Epithelial cell of esophagus (primary cell): ENCODE measurements at regions not wholly inside any gene's neighbourhood (a gene's known extent, or its start where the extent isn't known, plus 50 kb on each side); places are given as distances from the start of the nearest gene placed in this dataset.
"Not testable (repeated sequence)": the region's sequence is repeated elsewhere in the genome, so short reads cannot be mapped to it uniquely, and the experiment has no call there.

Experiments used
- DNase-seq: peaks from one replicate; pipeline ENCODE4 v3.0.0; 2010; ENCODE audit warnings: low read depth
- H3K4me3 ChIP-seq: 2 replicates; pipeline ENCODE4 v1.5.1; 2011; ENCODE audit warnings: mild to moderate bottlenecking, low read length, control low read depth
- TF ChIP-seq, protein P1 (sequence below): IDR thresholded peaks from 2 replicates; pipeline ENCODE4 v1.5.1; 2011; ENCODE audit warnings: low read depth, mild to moderate bottlenecking, low read length, control low read depth, inconsistent platforms; ENCODE audit not compliant: insufficient read depth; ENCODE audit errors: missing control alignments

DNA sequence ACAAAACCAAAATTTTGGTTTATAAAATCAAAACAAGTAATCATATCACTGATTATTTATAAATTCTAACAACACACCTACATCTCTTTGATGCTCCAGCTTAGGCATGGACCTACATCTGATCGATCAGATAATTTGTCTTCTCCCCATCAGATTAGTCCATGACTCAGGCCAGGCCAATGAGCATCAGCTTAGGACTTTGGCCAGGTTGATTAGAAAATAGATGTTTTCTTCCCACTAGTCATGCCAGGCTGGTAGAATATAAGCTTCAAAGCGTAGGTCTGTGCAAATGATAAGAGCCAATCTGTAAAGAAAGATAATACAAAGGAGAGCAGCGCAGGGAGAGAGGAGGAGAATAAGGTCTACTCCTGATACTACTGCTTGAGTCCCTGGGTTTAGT lies 1487.9 kb downstream of the FAM181B start:
- TF ChIP-seq, protein P1, sequence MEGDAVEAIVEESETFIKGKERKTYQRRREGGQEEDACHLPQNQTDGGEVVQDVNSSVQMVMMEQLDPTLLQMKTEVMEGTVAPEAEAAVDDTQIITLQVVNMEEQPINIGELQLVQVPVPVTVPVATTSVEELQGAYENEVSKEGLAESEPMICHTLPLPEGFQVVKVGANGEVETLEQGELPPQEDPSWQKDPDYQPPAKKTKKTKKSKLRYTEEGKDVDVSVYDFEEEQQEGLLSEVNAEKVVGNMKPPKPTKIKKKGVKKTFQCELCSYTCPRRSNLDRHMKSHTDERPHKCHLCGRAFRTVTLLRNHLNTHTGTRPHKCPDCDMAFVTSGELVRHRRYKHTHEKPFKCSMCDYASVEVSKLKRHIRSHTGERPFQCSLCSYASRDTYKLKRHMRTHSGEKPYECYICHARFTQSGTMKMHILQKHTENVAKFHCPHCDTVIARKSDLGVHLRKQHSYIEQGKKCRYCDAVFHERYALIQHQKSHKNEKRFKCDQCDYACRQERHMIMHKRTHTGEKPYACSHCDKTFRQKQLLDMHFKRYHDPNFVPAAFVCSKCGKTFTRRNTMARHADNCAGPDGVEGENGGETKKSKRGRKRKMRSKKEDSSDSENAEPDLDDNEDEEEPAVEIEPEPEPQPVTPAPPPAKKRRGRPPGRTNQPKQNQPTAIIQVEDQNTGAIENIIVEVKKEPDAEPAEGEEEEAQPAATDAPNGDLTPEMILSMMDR, result no peak
- no peak overlapping the region for H3K4me3 ChIP-seq
- no peak for DNase-seq

DNA sequence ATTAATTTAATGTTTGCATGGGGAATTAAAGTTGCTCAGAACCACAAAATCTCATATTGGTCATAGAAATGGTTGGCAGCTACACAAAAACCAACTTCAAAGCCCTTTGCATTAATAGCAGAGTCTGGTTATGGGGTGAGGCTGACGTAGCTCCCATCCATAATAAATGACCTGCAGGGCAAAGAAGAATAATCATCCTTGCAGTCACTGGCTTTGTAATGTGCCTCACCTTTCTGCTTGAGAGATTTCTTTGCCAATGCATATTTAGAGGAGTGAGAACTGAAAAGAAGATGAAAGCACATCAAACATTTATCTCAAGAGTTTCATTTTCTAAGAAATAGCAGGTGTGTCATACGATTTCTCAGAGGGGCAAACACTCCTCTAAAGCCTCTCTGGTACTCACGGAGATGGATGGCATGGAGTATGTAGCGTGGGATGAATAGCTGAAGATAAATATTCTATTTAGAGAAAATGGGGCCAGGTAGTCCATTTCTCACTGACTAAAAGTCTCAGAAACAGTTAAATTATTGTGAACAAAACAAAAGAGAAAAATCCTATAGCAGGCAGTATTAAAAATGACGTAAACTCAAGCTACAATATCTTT lies 1491.9 kb downstream of the FAM181B start:
- no peak for DNase-seq
- no peak overlapping the region for H3K4me3 ChIP-seq
- TF ChIP-seq, protein P1, result no peak

DNA sequence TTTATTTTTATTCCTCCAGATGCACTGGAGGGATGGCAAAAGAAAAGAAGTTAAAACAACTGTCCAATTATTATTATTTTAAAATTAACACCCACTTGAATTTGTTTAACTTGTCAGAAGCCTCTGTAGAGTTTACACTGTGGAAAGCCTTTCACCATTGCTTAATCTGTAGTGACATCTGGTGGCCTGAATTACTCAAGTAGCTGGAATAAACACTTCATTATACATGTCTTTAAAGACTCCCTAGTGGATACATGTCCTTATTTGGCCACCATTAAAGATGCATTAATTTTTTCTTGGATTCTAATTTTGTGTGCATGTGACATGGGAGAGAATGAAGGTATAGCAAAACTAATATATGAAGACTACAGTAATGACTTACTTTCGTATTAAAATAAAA lies 1496.5 kb downstream of the FAM181B start:
- peak; percentile 71 for DNase-seq
- TF ChIP-seq, protein P1, result peak; percentile 51
- H3K4me3 ChIP-seq, result no peak overlapping the region

DNA sequence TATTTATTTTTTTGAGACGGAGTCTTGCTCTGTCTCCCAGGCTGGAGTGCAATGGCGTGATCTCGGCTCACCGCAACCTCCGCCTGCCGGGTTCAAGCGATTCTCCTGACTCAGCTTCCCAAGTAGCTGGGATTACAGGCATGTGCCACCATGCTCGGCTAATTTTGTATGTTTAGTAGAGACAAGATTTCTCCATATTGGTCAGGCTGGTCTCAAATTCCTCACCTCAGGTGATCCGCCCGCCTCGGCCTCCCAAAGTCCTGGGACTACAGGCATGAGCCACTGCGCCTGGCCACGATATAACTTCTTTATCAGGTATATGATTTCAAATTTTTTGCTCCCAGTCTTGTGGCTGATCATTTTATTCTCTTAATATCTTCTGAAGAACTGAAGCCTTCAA lies 1506.3 kb downstream of the FAM181B start:
- not testable (repeated sequence) for DNase-seq, H3K4me3 ChIP-seq

DNA sequence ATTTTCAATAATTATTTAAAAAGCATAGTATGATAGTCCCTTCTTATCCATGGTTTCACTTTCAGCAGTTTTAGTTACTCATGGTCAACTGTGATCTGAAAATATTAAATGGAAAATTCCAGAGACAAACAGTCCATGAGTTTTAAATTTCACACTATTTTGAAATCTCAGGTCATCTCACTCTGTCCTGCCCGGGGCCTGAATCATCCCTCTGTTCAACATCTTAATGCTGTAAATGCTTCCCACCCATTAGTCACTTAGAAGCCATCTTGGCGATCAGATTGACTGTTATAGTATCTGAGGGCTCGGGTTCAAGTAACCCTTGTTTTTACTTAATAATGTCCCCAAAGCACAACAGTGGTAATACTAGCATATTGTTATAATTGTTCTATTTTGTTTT lies 1509.3 kb downstream of the FAM181B start:
- DNase-seq, result no peak
- TF ChIP-seq, protein P1, result no peak
- no peak overlapping the region for H3K4me3 ChIP-seq

DNA sequence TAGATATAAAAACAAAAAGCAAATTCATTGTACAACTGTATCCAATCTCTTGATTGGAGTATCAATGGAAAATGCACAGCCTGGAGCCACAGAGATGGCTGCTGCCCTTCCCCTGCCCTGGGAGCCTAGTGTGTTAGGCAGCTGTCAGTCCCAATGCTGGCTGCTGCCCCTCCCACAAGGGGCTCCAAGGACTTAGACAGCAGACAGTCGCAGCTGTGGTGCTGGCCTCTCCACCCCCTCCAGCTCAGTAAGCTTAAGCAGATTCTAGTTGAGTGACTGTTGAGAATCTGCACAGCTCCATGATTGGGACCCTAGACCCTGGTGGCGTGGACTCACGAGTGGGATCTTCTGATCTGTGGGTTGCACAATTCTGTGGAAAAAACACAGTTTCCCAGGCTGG lies 1511.2 kb downstream of the FAM181B start:
- TF ChIP-seq, protein P1, result no peak
- H3K4me3 ChIP-seq, result no peak overlapping the region
- no peak for DNase-seq

DNA sequence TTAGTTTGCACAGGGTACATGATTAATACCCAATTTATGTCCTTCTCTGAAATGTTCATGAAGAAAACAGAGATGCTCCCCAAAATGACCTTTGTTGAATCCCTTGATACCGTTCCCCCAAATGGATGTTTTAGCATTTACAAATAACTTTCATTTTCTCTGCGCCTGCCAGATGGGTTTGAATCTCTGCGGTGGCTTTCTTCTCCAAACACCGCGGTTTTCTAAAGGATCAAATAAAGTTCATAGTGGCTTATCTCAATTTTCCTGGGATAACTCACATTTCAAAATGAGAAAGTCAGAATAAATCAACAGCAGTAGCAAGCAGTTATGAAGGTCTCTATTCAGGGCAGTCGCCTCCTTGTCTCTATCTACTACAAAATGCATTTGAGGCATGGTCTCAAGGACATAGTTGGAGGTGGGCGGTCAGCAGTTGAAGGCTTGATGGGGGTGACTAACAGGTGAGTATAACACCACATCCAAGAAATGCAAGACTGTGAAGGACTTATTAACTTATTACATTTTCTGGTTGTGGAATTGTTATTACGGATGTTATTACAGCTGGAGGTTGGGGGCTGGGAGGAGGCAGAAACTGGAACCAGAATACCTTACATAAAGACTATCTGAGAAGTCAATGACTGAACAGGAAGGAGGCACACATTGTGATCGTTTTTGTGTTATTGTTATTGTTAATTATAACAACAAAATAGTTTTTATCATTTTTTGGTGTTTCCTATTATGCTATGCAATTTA lies 1513.3 kb downstream of the FAM181B start:
- H3K4me3 ChIP-seq, result no peak overlapping the region
- no peak for DNase-seq
- TF ChIP-seq, protein P1, result no peak
